ENCODE measurements at regions not wholly inside any gene's neighbourhood (a gene's known extent, or its start where the extent isn't known, plus 50 kb on each side); places are given as distances from the start of the nearest gene placed in this dataset.

GRCh38 chr1:186535388-186536133, 74.6 kb upstream of the PDC start:
- peaks cover 3% of the 10 kb centered on the region for H3K27me3 Mint-ChIP-seq (ENCODE audit: insufficient read depth, low read depth)
- Histone ChIP-seq H3K9ac (no peak overlapping the region), H3K36me3 (no peaks in the 10 kb centered on the region), H3K79me2 (ENCODE audit: low read depth) (no peaks in the 10 kb centered on the region), H3K4me3 (no peak overlapping the region), H4K20me1 (ENCODE audit: low read depth) (no peaks in the 10 kb centered on the region), H3K4me1 (no peaks in the 10 kb centered on the region), H3K4me2 (no peak overlapping the region), H2AFZ (replicated peaks) (no peak overlapping the region), H3K9me3 (ENCODE audit: low read depth) (no peaks in the 10 kb centered on the region), H3F3A (ENCODE audit: low read depth) (no peaks in the 10 kb centered on the region), H3K27ac (no peak overlapping the region), H3K27me3 (no peaks in the 10 kb centered on the region)
- H3K4me1 Mint-ChIP-seq = no peaks in the 10 kb centered on the region
- no peak for DNase-seq (ENCODE audit: low spot score)
- no peaks in the 10 kb centered on the region for H3K36me3 Mint-ChIP-seq
- H3K4me3 Mint-ChIP-seq = no peak overlapping the region
- H3K27ac Mint-ChIP-seq = no peak overlapping the region
- TF ChIP-seq CTCF (IDR thresholded peaks at IDR 0.05) (no peak), EZH2phosphoT487 (IDR thresholded peaks at IDR 0.05) (no peak), EZH2 (IDR thresholded peaks at IDR 0.05) (no peak)
- no peaks in the 10 kb centered on the region for H3K9me3 Mint-ChIP-seq

- no peak overlapping the region for H3K4me3 ChIP-seq
- H3K27me3 Mint-ChIP-seq (ENCODE audit: insufficient read depth, low read depth) = peaks cover 3% of the 10 kb centered on the region
- no peaks in the 10 kb centered on the region for H3K36me3 ChIP-seq
- no peak overlapping the region for H2AFZ ChIP-seq (replicated peaks)
- H3K4me3 Mint-ChIP-seq = no peak overlapping the region
- H3K27me3 ChIP-seq = no peaks in the 10 kb centered on the region
- no peak for DNase-seq (ENCODE audit: low spot score)
- H3F3A ChIP-seq (ENCODE audit: low read depth) = no peaks in the 10 kb centered on the region
- no peaks in the 10 kb centered on the region for H4K20me1 ChIP-seq (ENCODE audit: low read depth)
- no peaks in the 10 kb centered on the region for H3K79me2 ChIP-seq (ENCODE audit: low read depth)
- no peaks in the 10 kb centered on the region for H3K9me3 ChIP-seq (ENCODE audit: low read depth)
- no peak overlapping the region for H3K27ac Mint-ChIP-seq
- H3K36me3 Mint-ChIP-seq = no peaks in the 10 kb centered on the region
- TF ChIP-seq EZH2phosphoT487 (IDR thresholded peaks at IDR 0.05) (no peak), CTCF (IDR thresholded peaks at IDR 0.05) (no peak), EZH2 (IDR thresholded peaks at IDR 0.05) (no peak)
- H3K9me3 Mint-ChIP-seq = no peaks in the 10 kb centered on the region
- no peaks in the 10 kb centered on the region for H3K4me1 ChIP-seq
- no peaks in the 10 kb centered on the region for H3K4me1 Mint-ChIP-seq
- H3K27ac ChIP-seq = no peak overlapping the region
- no peak overlapping the region for H3K9ac ChIP-seq
- no peak overlapping the region for H3K4me2 ChIP-seq
Observed at GRCh38 chr1:186534401-186534800, 73.5 kb upstream of the PDC start.

DNA sequence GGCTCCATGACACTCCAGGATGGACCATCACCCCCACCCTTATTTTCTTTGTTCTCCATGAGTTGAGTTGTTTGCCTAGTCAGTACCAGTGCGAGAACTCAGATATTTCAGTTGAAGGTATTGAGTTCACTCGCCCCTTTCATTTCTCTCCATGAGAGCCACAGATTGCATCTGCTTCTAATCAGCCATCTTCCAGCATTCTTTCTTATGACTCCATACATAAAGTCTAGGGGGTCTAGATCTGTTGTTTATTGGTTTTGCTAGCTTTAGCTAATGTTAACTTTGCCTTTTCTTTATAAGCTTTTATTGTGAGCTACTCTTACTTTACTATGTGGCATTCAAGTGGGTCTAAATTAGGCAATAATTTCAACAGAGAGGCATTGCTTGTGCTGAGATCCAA, 71.6 kb upstream of the PDC start:
- no peaks in the 10 kb centered on the region for H3K36me3 Mint-ChIP-seq
- H3K27me3 Mint-ChIP-seq (ENCODE audit: insufficient read depth, low read depth) = peaks cover 3% of the 10 kb centered on the region
- H4K20me1 ChIP-seq (ENCODE audit: low read depth) = no peaks in the 10 kb centered on the region
- no peak overlapping the region for H3K27ac ChIP-seq
- no peaks in the 10 kb centered on the region for H3K36me3 ChIP-seq
- H3K4me2 ChIP-seq = no peak overlapping the region
- H3K79me2 ChIP-seq (ENCODE audit: low read depth) = no peaks in the 10 kb centered on the region
- H3K4me3 ChIP-seq = no peak overlapping the region
- no peaks in the 10 kb centered on the region for H3F3A ChIP-seq (ENCODE audit: low read depth)
- no peaks in the 10 kb centered on the region for H3K9me3 Mint-ChIP-seq
- H3K9me3 ChIP-seq (ENCODE audit: low read depth) = no peaks in the 10 kb centered on the region
- no peak overlapping the region for H3K9ac ChIP-seq
- H3K27me3 ChIP-seq = no peaks in the 10 kb centered on the region
- DNase-seq (ENCODE audit: low spot score) = no peak
- no peak overlapping the region for H2AFZ ChIP-seq (replicated peaks)
- no peak overlapping the region for H3K27ac Mint-ChIP-seq
- no peak overlapping the region for H3K4me3 Mint-ChIP-seq
- H3K4me1 ChIP-seq = no peaks in the 10 kb centered on the region
- TF ChIP-seq CTCF (IDR thresholded peaks at IDR 0.05) = no peak
- no peak for TF ChIP-seq EZH2 (IDR thresholded peaks at IDR 0.05)
- TF ChIP-seq EZH2phosphoT487 (IDR thresholded peaks at IDR 0.05) = no peak
- no peaks in the 10 kb centered on the region for H3K4me1 Mint-ChIP-seq

All from neural progenitor cell (in vitro differentiated cells).